B cell (primary cell): ENCODE measurements at regions not wholly inside any gene's neighbourhood (a gene's known extent, or its start where the extent isn't known, plus 50 kb on each side); places are given as distances from the start of the nearest gene placed in this dataset.
"Not testable (repeated sequence)": the region's sequence is repeated elsewhere in the genome, so short reads cannot be mapped to it uniquely, and the experiment has no call there.

Source experiments
- ATAC-seq: fragments of 200-7000 bp; cut with Tn5 transposase; one replicate; pipeline ENCODE4 v1.10.0; 2021; ENCODE audit warnings: low read depth, mild to moderate bottlenecking, moderate number of reproducible peaks, moderate library complexity
- CTCF ChIA-PET: fragments of 350-600 bp; sonication (Branson Sonifier 250); formaldehyde crosslinking; loops from one replicate; lab custom pipeline; 2021; ENCODE audit warnings: antibody characterized with exemption, inconsistent platforms; lab: Charles Lee
- POLR2A ChIA-PET: fragments of 350-600 bp; sonication (Branson Sonifier 250); formaldehyde crosslinking; loops from one replicate; lab custom pipeline; 2021; ENCODE audit warnings: antibody characterized with exemption; lab: Charles Lee
- DNase-seq: peaks from one replicate; pipeline ENCODE4 v3.0.0; 2013
- H2AFZ ChIP-seq: 2 replicates; pipeline ENCODE4 v1.6.1; 2012; ENCODE audit warnings: mild to moderate bottlenecking, low read depth, low read length; ENCODE audit not compliant: insufficient read depth, poor library complexity, severe bottlenecking
- H3K27ac ChIP-seq, 2 donors: 1 replicate in 1 of 2; 2 replicates in 1 of 2; pipeline ENCODE4 v1.5.1; 2012 to 2013; ENCODE audit warnings: low read length in 2 of 2, mild to moderate bottlenecking in 2 of 2, moderate library complexity in 1 of 2
- H3K27me3 ChIP-seq, 4 experiments: fragments of 200-600 bp in 1 of 4; sonication (generic) in 1 of 4; replicated peaks in 1 of 4; 1 replicate in 2 of 4; 2 replicates in 2 of 4; pipeline versions ENCODE4 v1.6.1 to v1.7.0; 2013 to 2016; ENCODE audit warnings: low read length in 3 of 4, mild to moderate bottlenecking in 2 of 4, mixed read lengths in 1 of 4, moderate library complexity in 1 of 4; ENCODE audit not compliant: insufficient read depth in 4 of 4, control insufficient read depth in 3 of 4; ENCODE audit errors: control extremely low read depth in 1 of 4
- H3K36me3 ChIP-seq, 2 experiments: replicated peaks in 1 of 2; 1 replicate in 1 of 2; 2 replicates in 1 of 2; pipeline versions ENCODE4 v1.6.1 to v1.7.1; 2013; ENCODE audit warnings: low read length in 1 of 2; ENCODE audit not compliant: insufficient read depth in 2 of 2, control insufficient read depth in 1 of 2; ENCODE audit errors: control extremely low read depth in 1 of 2, extremely low read depth in 1 of 2
- H3K4me1 ChIP-seq, 2 donors: fragments of 200-600 bp in 1 of 2; sonication (generic) in 1 of 2; 1 replicate in 1 of 2; 2 replicates in 1 of 2; pipeline versions ENCODE4 v1.5.1 to v1.6.1; 2013 to 2017; ENCODE audit warnings: low read length in 2 of 2; ENCODE audit not compliant: control insufficient read depth in 2 of 2, insufficient read depth in 2 of 2
- H3K4me2 ChIP-seq: replicated peaks from 2 replicates; pipeline ENCODE3; 2012; ENCODE audit warnings: mild to moderate bottlenecking, low read depth, low read length; ENCODE audit not compliant: poor library complexity, severe bottlenecking
- H3K4me3 ChIP-seq, 5 experiments: fragments of 200-600 bp in 1 of 5; sonication (generic) in 1 of 5; 1 replicate in 3 of 5; 2 replicates in 2 of 5; pipeline versions ENCODE4 v1.5.1 to v1.7.0; 2011 to 2016; ENCODE audit warnings: low read length in 4 of 5, mild to moderate bottlenecking in 4 of 5, low read depth in 2 of 5, control low read depth in 1 of 5, moderate library complexity in 1 of 5; ENCODE audit not compliant: insufficient read depth in 1 of 5; ENCODE audit errors: control extremely low read depth in 1 of 5, extremely low read depth in 1 of 5
- H3K79me2 ChIP-seq: fragments of 200-600 bp; sonication (generic); one replicate; pipeline ENCODE4 v1.6.0; 2016; ENCODE audit warnings: low read length; ENCODE audit not compliant: control insufficient read depth, insufficient read depth
- H3K9ac ChIP-seq: fragments of 200-600 bp; sonication (generic); 2 replicates; pipeline ENCODE4 v1.6.1; 2017; ENCODE audit warnings: mild to moderate bottlenecking, low read length, moderate library complexity
- H3K9me3 ChIP-seq, 3 donors: one replicate each; pipeline versions ENCODE4 v1.6.1 to v1.7.1; 2013; ENCODE audit warnings: low read length in 2 of 3; ENCODE audit not compliant: control insufficient read depth in 2 of 3, insufficient read depth in 1 of 3; ENCODE audit errors: control extremely low read depth in 1 of 3
- H4K20me1 ChIP-seq: 2 replicates; pipeline ENCODE4 v1.6.0; 2012; ENCODE audit warnings: mild to moderate bottlenecking, low read length; ENCODE audit not compliant: insufficient read depth, control insufficient read depth, poor library complexity, severe bottlenecking
- H3K27ac Mint-ChIP-seq: one replicate; pipeline ENCODE4 v1.8.0; 2021; ENCODE audit warnings: mixed read lengths
- H3K27me3 Mint-ChIP-seq: one replicate; pipeline ENCODE4 v1.8.0; 2021; ENCODE audit warnings: mixed read lengths
- H3K4me1 Mint-ChIP-seq: one replicate; pipeline ENCODE4 v1.8.0; 2021; ENCODE audit warnings: mixed read lengths
- H3K4me3 Mint-ChIP-seq: one replicate; pipeline ENCODE4 v1.8.0; 2021; ENCODE audit warnings: mixed read lengths
- H3K9me3 Mint-ChIP-seq: one replicate; pipeline ENCODE4 v1.8.0; 2022; ENCODE audit warnings: mixed read lengths; ENCODE audit not compliant: insufficient read depth
- EZH2 ChIP-seq: IDR thresholded peaks from 2 replicates; pipeline ENCODE4 v1.6.1; 2012; ENCODE audit warnings: borderline replicate concordance, low read depth, mild to moderate bottlenecking, moderate library complexity, low read length; ENCODE audit not compliant: insufficient read depth, poor library complexity, severe bottlenecking
- WGBS: methylation state at CpG from one replicate; pipeline ENCODE4 v1.1.5; 2013; ENCODE audit warnings: missing lambda C conversion rate; ENCODE audit not compliant: insufficient coverage; 5-methylcytosine and 5-hydroxymethylcytosine counted together
- intact Hi-C: fragments of 100-400 bp; cut with micrococcal nuclease; formaldehyde crosslinking; loops from one replicate; pipeline ENCODE4 v1.10.0; 2022
- TF ChIP-seq, protein P1 (sequence below): fragments of 200-600 bp; IDR thresholded peaks from one replicate; pipeline ENCODE4 v1.8.0; 2022; ENCODE audit warnings: antibody characterized with exemption, mild to moderate bottlenecking

DNA sequence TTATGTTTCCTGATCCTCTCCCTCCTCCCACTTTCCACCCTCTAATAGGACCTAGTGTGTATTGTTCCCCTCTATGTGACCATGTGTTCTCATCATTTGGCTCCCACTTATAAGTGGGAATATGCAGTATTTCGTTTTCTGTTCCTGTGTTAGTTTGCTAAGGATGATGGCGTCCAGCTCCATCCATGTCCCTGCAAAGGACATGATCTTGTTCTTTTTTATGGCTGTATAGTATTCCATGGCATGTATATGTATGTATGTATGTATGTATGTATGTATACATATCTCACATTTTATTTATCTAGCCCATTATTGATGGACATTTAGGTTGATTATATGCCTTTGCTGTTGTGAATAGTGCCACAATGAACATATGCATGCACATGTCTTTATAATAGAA lies 188.7 kb downstream of the RFPL4B start:
- Histone ChIP-seq H3K27me3 (no peaks in the 10 kb centered on the region), H3K4me2 (no peak overlapping the region), H3K27ac (no peak overlapping the region), H3K79me2 (no peaks in the 10 kb centered on the region), H3K9ac (no peak overlapping the region), H3K4me3 (no peak overlapping the region), H3K36me3 (no peaks in the 10 kb centered on the region), H4K20me1 (no peaks in the 10 kb centered on the region), H3K9me3 (peaks cover 0 to under 1% (median 0%) of the 10 kb centered on the region in 3 donors), H2AFZ (no peak overlapping the region), H3K4me1 (no peaks in the 10 kb centered on the region)
- Mint-ChIP-seq H3K4me1 (no peaks in the 10 kb centered on the region), H3K27me3 (no peaks in the 10 kb centered on the region), H3K9me3 (peaks cover 7% of the 10 kb centered on the region), H3K27ac (no peak overlapping the region), H3K4me3 (no peak overlapping the region)
- CTCF ChIA-PET: no interaction called here
- TF ChIP-seq EZH2: no peak
- TF ChIP-seq, protein P1, sequence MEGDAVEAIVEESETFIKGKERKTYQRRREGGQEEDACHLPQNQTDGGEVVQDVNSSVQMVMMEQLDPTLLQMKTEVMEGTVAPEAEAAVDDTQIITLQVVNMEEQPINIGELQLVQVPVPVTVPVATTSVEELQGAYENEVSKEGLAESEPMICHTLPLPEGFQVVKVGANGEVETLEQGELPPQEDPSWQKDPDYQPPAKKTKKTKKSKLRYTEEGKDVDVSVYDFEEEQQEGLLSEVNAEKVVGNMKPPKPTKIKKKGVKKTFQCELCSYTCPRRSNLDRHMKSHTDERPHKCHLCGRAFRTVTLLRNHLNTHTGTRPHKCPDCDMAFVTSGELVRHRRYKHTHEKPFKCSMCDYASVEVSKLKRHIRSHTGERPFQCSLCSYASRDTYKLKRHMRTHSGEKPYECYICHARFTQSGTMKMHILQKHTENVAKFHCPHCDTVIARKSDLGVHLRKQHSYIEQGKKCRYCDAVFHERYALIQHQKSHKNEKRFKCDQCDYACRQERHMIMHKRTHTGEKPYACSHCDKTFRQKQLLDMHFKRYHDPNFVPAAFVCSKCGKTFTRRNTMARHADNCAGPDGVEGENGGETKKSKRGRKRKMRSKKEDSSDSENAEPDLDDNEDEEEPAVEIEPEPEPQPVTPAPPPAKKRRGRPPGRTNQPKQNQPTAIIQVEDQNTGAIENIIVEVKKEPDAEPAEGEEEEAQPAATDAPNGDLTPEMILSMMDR: no peak
- WGBS: no CpG with 5 or more reads among the region's 2 CpGs
- DNase-seq (no peak), ATAC-seq (no peak)
- intact Hi-C loops: no loop called here
- POLR2A ChIA-PET: no interaction called here

DNA sequence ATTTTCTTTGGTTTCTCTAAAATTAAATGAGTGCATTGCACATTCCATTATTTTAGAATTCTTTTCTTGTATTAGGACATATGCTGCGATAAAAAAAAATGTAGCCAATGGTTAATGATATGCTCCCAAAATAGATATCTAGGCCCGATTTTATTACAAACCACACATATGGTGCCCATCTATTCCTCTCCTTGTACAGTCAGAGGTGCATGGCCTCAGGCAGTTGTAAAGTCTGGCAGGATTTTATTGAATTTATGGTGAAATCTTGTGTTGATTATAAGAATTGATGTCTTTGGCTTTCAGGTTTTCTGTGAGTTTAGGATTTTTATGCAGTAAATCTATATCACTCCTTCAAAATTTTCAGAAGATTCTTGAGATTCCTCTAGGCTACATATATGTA lies 192.2 kb downstream of the RFPL4B start:
- no peak overlapping the region for H3K9ac ChIP-seq
- ChIA-PET POLR2A (no interaction called here), CTCF (no interaction called here)
- no CpG with 5 or more reads among the region's 2 CpGs for WGBS
- H4K20me1 ChIP-seq: no peaks in the 10 kb centered on the region
- H3K4me3 ChIP-seq: no peak overlapping the region
- Mint-ChIP-seq H3K4me3 (no peak overlapping the region), H3K9me3 (peaks cover 12% of the 10 kb centered on the region), H3K27me3 (peaks cover 8% of the 10 kb centered on the region), H3K4me1 (no peaks in the 10 kb centered on the region), H3K27ac (no peak overlapping the region)
- no peak overlapping the region for H2AFZ ChIP-seq
- intact Hi-C loops: no loop called here
- TF ChIP-seq EZH2: no peak
- TF ChIP-seq, protein P1: no peak
- no peaks in the 10 kb centered on the region for H3K4me1 ChIP-seq
- no peaks in the 10 kb centered on the region for H3K27me3 ChIP-seq
- DNase-seq (no peak), ATAC-seq (no peak)
- no peaks in the 10 kb centered on the region for H3K36me3 ChIP-seq
- H3K9me3 ChIP-seq: peaks cover 0 to 10% (median 0%) of the 10 kb centered on the region in 3 donors
- no peak overlapping the region for H3K4me2 ChIP-seq
- H3K79me2 ChIP-seq: no peaks in the 10 kb centered on the region
- no peak overlapping the region for H3K27ac ChIP-seq

DNA sequence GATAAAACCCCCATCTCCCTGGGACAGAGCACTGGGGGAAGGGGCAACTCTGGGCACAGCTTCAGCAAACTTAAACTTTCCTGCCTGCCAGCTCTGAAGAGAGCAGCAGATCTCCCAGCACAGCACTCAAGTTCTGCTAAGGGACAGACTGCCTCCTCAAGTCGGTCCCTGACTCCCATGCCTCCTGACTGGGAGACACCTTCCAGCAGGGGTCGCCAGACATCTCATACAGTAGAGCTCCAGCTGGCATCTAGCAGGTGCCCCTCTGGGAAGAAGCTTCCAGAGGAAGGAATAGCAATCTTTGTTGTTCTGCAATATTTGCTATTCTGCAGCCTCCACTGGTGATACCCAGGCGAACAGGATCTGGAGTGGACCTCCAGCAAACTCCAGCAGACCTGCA lies 194.7 kb downstream of the RFPL4B start:
- H3K36me3 ChIP-seq, H3K27ac Mint-ChIP-seq, H3K27me3 ChIP-seq, CTCF ChIA-PET, H3K4me3 ChIP-seq, ATAC-seq, DNase-seq, H3K27me3 Mint-ChIP-seq, H2AFZ ChIP-seq, H3K4me3 Mint-ChIP-seq, H4K20me1 ChIP-seq, H3K4me1 Mint-ChIP-seq, H3K27ac ChIP-seq, POLR2A ChIA-PET, H3K79me2 ChIP-seq, H3K4me2 ChIP-seq, H3K9me3 Mint-ChIP-seq, intact Hi-C loops, H3K9ac ChIP-seq, H3K4me1 ChIP-seq: not testable (repeated sequence)
- H3K9me3 ChIP-seq: peaks cover 0 to 10% (median 0%) of the 10 kb centered on the region in 3 donors
- WGBS: 74% methylated on average over 2 of the region's 3 CpGs
